IPS-18c (cell line): ENCODE measurements at regions not wholly inside any gene's neighbourhood (a gene's known extent, or its start where the extent isn't known, plus 50 kb on each side); places are given as distances from the start of the nearest gene placed in this dataset.
"Not testable (repeated sequence)": the region's sequence is repeated elsewhere in the genome, so short reads cannot be mapped to it uniquely, and the experiment has no call there.

ENCODE experiments used
- H3K4me3 ChIP-seq: 2 replicates; pipeline ENCODE4 v1.7.0; 2013; ENCODE audit warnings: low read depth, mild to moderate bottlenecking, low read length, moderate library complexity; ENCODE audit not compliant: insufficient read depth
- H3K9me3 ChIP-seq: one replicate; pipeline ENCODE4 v1.6.1; 2013; ENCODE audit warnings: mild to moderate bottlenecking, low read length, moderate library complexity; ENCODE audit not compliant: control insufficient read depth, insufficient read depth

GRCh38 chr13:22883262-22883840 lies 297.4 kb upstream of the SGCG start:
- no peak overlapping the region for H3K4me3 ChIP-seq

GRCh38 chr13:22883956-22884355 lies 296.8 kb upstream of the SGCG start:
- Histone ChIP-seq H3K9me3 (no peaks in the 10 kb centered on the region), H3K4me3 (no peak overlapping the region; the same call in 1 of the 2 replicates)

More at GRCh38 chr13:22883262-22883840, 297.4 kb upstream of the SGCG start:
- no peaks in the 10 kb centered on the region for H3K9me3 ChIP-seq

- H3K4me3 ChIP-seq, H3K9me3 ChIP-seq: not testable (repeated sequence)
Measured at GRCh38 chr13:22886061-22886460, 294.7 kb upstream of the SGCG start.

- not testable (repeated sequence) for H3K9me3 ChIP-seq, H3K4me3 ChIP-seq
Measured at GRCh38 chr13:22889376-22889775, 291.4 kb upstream of the SGCG start.

GRCh38 chr13:22893204-22893603 lies 287.6 kb upstream of the SGCG start:
- H3K4me3 ChIP-seq = no peak overlapping the region
- H3K9me3 ChIP-seq = peaks cover 6% of the 10 kb centered on the region

GRCh38 chr13:22893777-22894176 lies 287.0 kb upstream of the SGCG start:
- no peak overlapping the region for H3K4me3 ChIP-seq
- peaks cover 6% of the 10 kb centered on the region for H3K9me3 ChIP-seq

GRCh38 chr13:22897571-22898314 lies 283.0 kb upstream of the SGCG start:
- Histone ChIP-seq H3K9me3 (peaks cover 3% of the 10 kb centered on the region), H3K4me3 (no peak overlapping the region)

- H3K4me3 ChIP-seq, H3K9me3 ChIP-seq: not testable (repeated sequence)
Measured at GRCh38 chr13:22900416-22900951, 280.3 kb upstream of the SGCG start.

- Histone ChIP-seq H3K9me3 (peaks cover 4% of the 10 kb centered on the region), H3K4me3 (no peak overlapping the region)
Measured at GRCh38 chr13:22903301-22903700, 277.5 kb upstream of the SGCG start.

GRCh38 chr13:22903925-22904324 lies 276.9 kb upstream of the SGCG start:
- Histone ChIP-seq H3K9me3 (peaks cover 4% of the 10 kb centered on the region), H3K4me3 (no peak overlapping the region)

- Histone ChIP-seq H3K4me3 (peak overlapping the region; percentile 62), H3K9me3 (no peaks in the 10 kb centered on the region)
Measured at GRCh38 chr13:22915442-22916082, 265.2 kb upstream of the SGCG start.

- H3K9me3 ChIP-seq = not testable (repeated sequence)
- H3K4me3 ChIP-seq = peak overlapping the region; percentile 62; the same call in 1 of the 2 replicates
Measured at GRCh38 chr13:22916276-22916675, 264.5 kb upstream of the SGCG start.

GRCh38 chr13:22925881-22926747 lies 254.7 kb upstream of the SGCG start:
- H3K4me3 ChIP-seq = peak overlapping the region; percentile 41; the same call in 1 of the 2 replicates
- H3K9me3 ChIP-seq = no peaks in the 10 kb centered on the region

GRCh38 chr13:22926748-22927400 lies 253.9 kb upstream of the SGCG start:
- H3K4me3 ChIP-seq = peak overlapping the region; percentile 41; the same call in 1 of the 2 replicates
- H3K9me3 ChIP-seq = no peaks in the 10 kb centered on the region

- not testable (repeated sequence) for H3K4me3 ChIP-seq, H3K9me3 ChIP-seq
Measured at GRCh38 chr13:22927845-22928244, 252.9 kb upstream of the SGCG start.

GRCh38 chr13:22929381-22930126 lies 251.2 kb upstream of the SGCG start:
- no peak overlapping the region for H3K4me3 ChIP-seq
- H3K9me3 ChIP-seq = no peaks in the 10 kb centered on the region
